Esophagus (tissue), 2 donors: ENCODE measurements at regions not wholly inside any gene's neighbourhood (a gene's known extent, or its start where the extent isn't known, plus 50 kb on each side); places are given as distances from the start of the nearest gene placed in this dataset.
A peak's percentile ranks its signal among the peaks of the same experiment; 100 is the strongest.

ENCODE experiments used
- H3K27ac ChIP-seq, 2 donors: one replicate each; pipeline ENCODE4 v1.5.1; 2013; ENCODE audit warnings: low read depth in 2 of 2, mild to moderate bottlenecking in 2 of 2, inconsistent platforms in 1 of 2, low read length in 1 of 2, moderate library complexity in 1 of 2
- H3K27me3 ChIP-seq, 2 donors: one replicate each; pipeline ENCODE4 v1.6.1; 2013; ENCODE audit warnings: low read length in 2 of 2, control low read depth in 1 of 2, mild to moderate bottlenecking in 1 of 2; ENCODE audit not compliant: insufficient read depth in 2 of 2, control insufficient read depth in 1 of 2
- H3K36me3 ChIP-seq, 2 donors: one replicate each; pipeline ENCODE4 v1.6.1; 2013; ENCODE audit warnings: low read length in 1 of 2; ENCODE audit not compliant: control insufficient read depth in 2 of 2, insufficient read depth in 2 of 2
- H3K4me1 ChIP-seq, 2 donors: one replicate each; pipeline ENCODE4 v1.6.1; 2013; ENCODE audit warnings: low read length in 1 of 2; ENCODE audit not compliant: control insufficient read depth in 2 of 2, insufficient read depth in 2 of 2
- H3K4me3 ChIP-seq, 2 donors: one replicate each; pipeline ENCODE4 v1.5.1; 2013; ENCODE audit warnings: low read length in 2 of 2, mild to moderate bottlenecking in 2 of 2, low read depth in 1 of 2, moderate library complexity in 1 of 2
- H3K9me3 ChIP-seq, 2 donors: one replicate each; pipeline ENCODE4 v1.6.1; 2013; ENCODE audit warnings: mild to moderate bottlenecking in 2 of 2, low read depth in 1 of 2, low read length in 1 of 2, moderate library complexity in 1 of 2; ENCODE audit not compliant: control insufficient read depth in 2 of 2, insufficient read depth in 1 of 2
- WGBS, 2 donors: extraction: QIAGEN DNeasy Blood & Tissue Kit; methylation state at CpG; one replicate each; pipeline ENCODE4 v1.1.7; 2013; 5-methylcytosine and 5-hydroxymethylcytosine counted together
- donor health status: healthy with polysubstance abuse.
- donor health status: Bipolar disorder and iron deficiency.

- no peak overlapping the region for H3K4me3 ChIP-seq
- no peaks in the 10 kb centered on the region for H3K36me3 ChIP-seq
- H3K9me3 ChIP-seq: no peaks in the 10 kb centered on the region
- no peaks in the 10 kb centered on the region for H3K4me1 ChIP-seq
- H3K27me3 ChIP-seq: no peaks in the 10 kb centered on the region
- WGBS, 2 donors: 91 to 93% methylated on average over 2 of the region's 2 CpGs
- peak overlapping the region in 1 of 2 donors; percentile 7 for H3K27ac ChIP-seq
These were observed 278.4 kb downstream of the RPLP1 start for GRCh38 chr15:69731081-69731330.

GRCh38 chr15:69731581-69731980 lies 279.0 kb downstream of the RPLP1 start:
- WGBS, 2 donors: 90 to 97% methylated on average over 3 of the region's 3 CpGs
- Histone ChIP-seq H3K9me3 (no peaks in the 10 kb centered on the region), H3K4me3 (no peak overlapping the region), H3K36me3 (no peaks in the 10 kb centered on the region), H3K4me1 (no peaks in the 10 kb centered on the region), H3K27ac (no peak overlapping the region), H3K27me3 (no peaks in the 10 kb centered on the region)

GRCh38 chr15:69732133-69732532 lies 279.5 kb downstream of the RPLP1 start:
- Histone ChIP-seq H3K27me3 (no peaks in the 10 kb centered on the region), H3K4me1 (no peaks in the 10 kb centered on the region), H3K9me3 (no peaks in the 10 kb centered on the region), H3K4me3 (no peak overlapping the region), H3K27ac (no peak overlapping the region), H3K36me3 (no peaks in the 10 kb centered on the region)
- WGBS, 2 donors: 59% methylated on average over 1 of the region's 1 CpG

- H3K4me1 ChIP-seq: no peaks in the 10 kb centered on the region
- no peaks in the 10 kb centered on the region for H3K9me3 ChIP-seq
- 70 to 75% methylated on average over 5 of the region's 5 CpGs for WGBS, 2 donors
- no peak overlapping the region for H3K27ac ChIP-seq
- H3K36me3 ChIP-seq: no peaks in the 10 kb centered on the region
- H3K4me3 ChIP-seq: no peak overlapping the region
- no peaks in the 10 kb centered on the region for H3K27me3 ChIP-seq
These were observed 282.1 kb downstream of the RPLP1 start for GRCh38 chr15:69734699-69735098.

GRCh38 chr15:69735121-69735520 lies 282.5 kb downstream of the RPLP1 start:
- WGBS, 2 donors: 51 to 55% methylated on average over 4 of the region's 4 CpGs
- Histone ChIP-seq H3K4me1 (no peaks in the 10 kb centered on the region), H3K36me3 (no peaks in the 10 kb centered on the region), H3K27me3 (no peaks in the 10 kb centered on the region), H3K9me3 (no peaks in the 10 kb centered on the region), H3K27ac (no peak overlapping the region), H3K4me3 (no peak overlapping the region)

- 73 to 80% methylated on average over 3 of the region's 3 CpGs for WGBS, 2 donors
- no peaks in the 10 kb centered on the region for H3K27me3 ChIP-seq
- no peak overlapping the region for H3K27ac ChIP-seq
- H3K4me3 ChIP-seq: no peak overlapping the region
- H3K36me3 ChIP-seq: no peaks in the 10 kb centered on the region
- H3K9me3 ChIP-seq: no peaks in the 10 kb centered on the region
- no peaks in the 10 kb centered on the region for H3K4me1 ChIP-seq
These were observed 283.5 kb downstream of the RPLP1 start for GRCh38 chr15:69736161-69736560.

- Histone ChIP-seq H3K36me3 (no peaks in the 10 kb centered on the region), H3K4me1 (peaks cover 0 to 1% of the 10 kb centered on the region in 2 donors), H3K4me3 (no peak overlapping the region), H3K9me3 (no peaks in the 10 kb centered on the region), H3K27me3 (no peaks in the 10 kb centered on the region), H3K27ac (no peak overlapping the region)
These were observed 285.3 kb downstream of the RPLP1 start for GRCh38 chr15:69737916-69738315.

- H3K27me3 ChIP-seq: peaks cover 0 to 3% of the 10 kb centered on the region in 2 donors
- no peak overlapping the region for H3K4me3 ChIP-seq
- H3K4me1 ChIP-seq: peaks cover 0 to 3% of the 10 kb centered on the region in 2 donors
- no peaks in the 10 kb centered on the region for H3K36me3 ChIP-seq
- no peak overlapping the region for H3K27ac ChIP-seq
- H3K9me3 ChIP-seq: no peaks in the 10 kb centered on the region
- whole genome bisulfite sequencing, 2 donors: 86 to 93% methylated on average over 1 of the region's 1 CpG
These were observed 288.1 kb downstream of the RPLP1 start for GRCh38 chr15:69740684-69741083.

- Histone ChIP-seq H3K9me3 (no peaks in the 10 kb centered on the region), H3K4me3 (no peak overlapping the region), H3K27me3 (peaks cover 0 to 3% of the 10 kb centered on the region in 2 donors), H3K4me1 (peaks cover 0 to 3% of the 10 kb centered on the region in 2 donors), H3K36me3 (no peaks in the 10 kb centered on the region), H3K27ac (no peak overlapping the region)
- 79 to 89% methylated on average over 9 of the region's 9 CpGs for WGBS, 2 donors
These were observed 289.7 kb downstream of the RPLP1 start for GRCh38 chr15:69742361-69742760.

- Histone ChIP-seq H3K4me1 (peaks cover 0 to 3% of the 10 kb centered on the region in 2 donors), H3K36me3 (no peaks in the 10 kb centered on the region), H3K27me3 (peaks cover 0 to 3% of the 10 kb centered on the region in 2 donors), H3K9me3 (no peaks in the 10 kb centered on the region), H3K4me3 (no peak overlapping the region), H3K27ac (no peak overlapping the region)
- 69 to 73% methylated on average over 1 of the region's 1 CpG for WGBS, 2 donors
These were observed 290.5 kb downstream of the RPLP1 start for GRCh38 chr15:69743091-69743490.
